NCI-H526 treated with DMSO at 0.1 percent for 48 hours (cell line): ENCODE measurements at regions not wholly inside any gene's neighbourhood (a gene's known extent, or its start where the extent isn't known, plus 50 kb on each side); places are given as distances from the start of the nearest gene placed in this dataset.
"Not testable (repeated sequence)": the region's sequence is repeated elsewhere in the genome, so short reads cannot be mapped to it uniquely, and the experiment has no call there.

ENCODE experiments used
- DNase-seq: peaks from one replicate; lab custom pipeline; 2025; lab: John Stamatoyannopoulos, UW

DNA sequence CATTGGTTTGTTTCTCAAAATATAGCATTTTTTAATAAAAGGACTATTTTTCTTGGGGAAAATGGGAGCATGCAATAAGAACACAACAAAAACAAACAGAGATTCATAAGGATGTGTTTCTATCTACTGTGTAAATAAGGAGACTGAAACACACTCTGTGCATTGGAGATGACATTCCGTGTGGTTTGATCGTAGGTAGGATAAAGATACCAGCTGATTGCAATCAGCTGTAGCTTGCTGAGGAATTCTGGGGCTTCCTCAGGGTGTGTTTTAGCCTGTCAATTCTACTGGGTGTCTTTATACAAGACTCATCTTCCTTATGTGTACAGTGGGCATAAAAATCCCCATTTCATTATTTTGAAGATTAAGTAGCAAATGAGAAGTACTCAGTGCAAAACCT lies 591.6 kb downstream of the DSC3 start:
- DNase-seq: no peak

DNA sequence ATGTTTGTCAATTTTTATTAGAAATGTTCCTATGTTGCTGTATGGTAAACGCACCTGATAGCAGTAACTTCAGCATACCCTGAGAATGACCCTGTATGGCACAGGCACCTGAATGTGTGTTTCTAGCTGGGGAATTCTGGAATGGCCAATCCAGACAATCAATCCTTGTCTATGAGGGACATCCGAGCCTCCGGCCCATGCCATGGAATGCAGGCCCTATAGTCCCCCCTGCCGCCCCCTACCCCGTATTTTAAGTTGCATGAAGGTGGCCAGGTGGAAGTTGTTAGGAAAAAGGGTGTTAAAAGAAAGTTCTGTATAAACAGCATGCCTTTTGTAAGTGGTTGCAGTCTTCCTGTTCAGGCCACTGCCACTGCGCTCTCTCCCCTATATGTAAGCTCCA lies 595.9 kb downstream of the DSC3 start:
- no peak for DNase-seq

DNA sequence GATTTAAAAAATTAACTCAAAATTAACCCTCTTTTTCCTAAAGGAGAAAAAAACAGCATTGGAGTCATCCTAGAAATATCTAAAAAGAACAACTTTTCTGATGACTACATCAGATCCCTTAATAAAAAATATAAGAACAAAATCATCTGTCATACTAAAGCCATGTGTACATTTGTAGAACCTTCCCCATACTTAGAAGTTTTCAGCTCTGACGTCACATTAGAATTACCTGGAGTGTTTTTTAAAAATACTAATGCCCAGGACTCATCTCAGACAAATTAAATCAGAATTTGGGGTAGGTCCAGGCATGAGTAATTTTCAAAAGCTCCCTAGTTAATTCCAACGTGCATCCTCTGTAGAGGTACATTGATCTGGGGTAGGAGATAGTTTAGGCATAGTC lies 598.0 kb downstream of the DSC3 start:
- DNase-seq: no peak

DNA sequence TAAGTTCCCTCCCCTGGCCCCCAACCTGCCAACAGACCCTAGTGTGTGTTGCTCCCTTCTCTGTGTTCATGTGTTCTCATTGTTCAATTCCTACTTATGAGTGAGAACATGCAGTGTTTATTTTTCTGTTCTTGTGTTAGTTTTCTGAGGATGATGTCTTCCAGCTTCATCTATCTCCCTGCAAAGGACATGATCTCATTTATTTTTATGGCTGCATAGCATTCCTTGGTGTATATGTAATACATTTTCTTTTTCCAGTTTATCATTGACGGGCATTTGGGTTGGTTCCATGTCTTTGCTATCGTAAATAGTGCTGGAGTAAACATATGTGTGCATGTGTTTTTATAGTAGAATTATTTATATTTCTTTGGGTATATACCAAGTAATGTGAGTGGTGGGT lies 602.2 kb downstream of the DSC3 start:
- DNase-seq: no peak

DNA sequence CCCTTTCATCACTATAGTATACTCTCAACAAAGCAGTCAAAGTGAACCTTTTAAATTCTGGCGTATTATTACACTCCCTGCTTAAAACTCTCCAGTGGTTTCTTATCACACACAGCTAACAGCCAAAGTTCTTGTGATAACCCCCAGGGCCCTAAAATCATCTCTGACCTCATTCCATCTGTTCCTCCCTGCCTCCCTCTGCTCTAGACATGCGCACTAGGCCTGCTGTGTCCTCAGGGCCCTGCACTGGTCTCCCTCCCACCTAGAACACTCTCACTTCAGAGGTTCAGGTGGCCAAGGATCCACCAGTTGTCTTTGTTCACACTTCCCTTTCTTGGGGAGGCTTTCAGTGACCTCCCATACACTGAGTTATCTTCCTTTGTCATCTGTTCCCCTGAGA lies 603.4 kb downstream of the DSC3 start:
- DNase-seq: no peak

DNA sequence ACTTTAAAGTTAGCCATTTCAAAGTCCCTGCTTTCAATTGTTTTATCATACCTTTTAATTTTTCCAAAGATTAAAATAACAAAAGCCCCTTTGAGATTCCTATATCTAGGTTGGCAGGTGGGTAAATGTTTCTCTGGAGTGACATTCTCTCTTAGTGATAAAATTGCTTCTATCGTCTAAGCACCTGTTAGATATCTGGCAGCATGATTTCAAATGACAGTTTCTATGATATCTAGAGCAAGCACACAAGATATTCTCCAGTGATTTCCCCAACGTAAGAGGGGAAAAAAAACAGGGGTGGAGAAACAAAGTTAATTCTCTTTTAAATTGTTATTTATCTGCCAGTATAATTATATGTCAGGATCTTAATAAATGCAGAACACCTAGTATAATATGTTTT lies 610.2 kb downstream of the DSC3 start:
- no peak for DNase-seq

DNA sequence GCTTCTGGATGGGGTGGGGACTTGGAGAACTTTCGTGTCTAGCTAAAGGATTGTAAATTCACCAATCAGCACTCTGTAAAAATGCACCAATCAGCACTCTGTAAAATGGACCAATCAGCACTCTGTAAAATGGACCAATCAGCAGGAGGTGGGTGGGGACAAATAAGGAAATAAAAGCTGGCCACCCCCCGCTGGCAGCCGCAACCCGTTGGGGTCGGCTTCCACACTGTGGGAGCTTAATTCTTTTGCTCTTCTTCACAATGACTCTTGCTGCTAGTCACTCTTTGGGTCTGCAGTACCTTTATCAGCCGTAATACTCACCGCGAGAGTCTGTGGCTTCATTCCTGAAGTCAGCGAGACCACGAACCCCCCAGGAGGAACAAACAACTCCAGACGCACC lies 623.1 kb downstream of the DSC3 start:
- not testable (repeated sequence) for DNase-seq

DNA sequence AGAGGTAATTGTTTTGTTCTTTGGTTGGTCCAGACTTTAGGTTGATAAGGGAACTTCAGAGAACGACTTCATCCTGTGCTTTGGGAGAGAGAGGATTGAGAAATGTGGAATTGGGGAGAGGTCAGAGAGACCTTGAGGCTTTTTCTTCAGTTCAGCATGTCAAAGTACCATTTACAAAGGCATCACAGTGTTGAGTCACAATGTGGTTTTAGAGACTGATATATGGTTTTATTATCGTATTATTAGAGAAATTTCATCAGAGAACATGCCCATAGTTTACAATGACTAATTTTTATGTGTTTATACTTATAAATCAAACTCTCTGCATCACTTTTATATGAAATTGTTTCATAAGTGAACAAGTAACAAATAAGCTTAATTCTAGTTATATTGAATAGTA lies 626.6 kb downstream of the DSC3 start:
- DNase-seq: no peak

DNA sequence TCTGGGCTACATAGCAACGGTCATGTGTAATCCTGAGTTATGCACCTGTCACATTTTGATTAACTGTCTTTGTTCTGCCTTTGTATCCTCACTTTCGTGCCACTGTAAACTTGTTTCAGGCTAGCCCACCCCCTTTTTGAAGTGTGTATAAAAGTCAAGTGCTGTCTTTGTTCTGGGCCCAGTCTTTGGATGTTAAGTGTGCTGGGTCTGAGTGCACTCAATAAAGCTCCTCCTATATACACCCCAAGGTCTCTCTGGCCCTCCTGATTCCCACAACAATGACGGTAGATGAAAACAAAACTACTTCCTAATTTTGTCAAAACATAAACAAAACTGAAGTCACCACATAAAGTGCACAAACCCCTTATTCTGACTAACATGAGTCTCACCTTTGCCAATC lies 633.4 kb downstream of the DSC3 start:
- no peak for DNase-seq

DNA sequence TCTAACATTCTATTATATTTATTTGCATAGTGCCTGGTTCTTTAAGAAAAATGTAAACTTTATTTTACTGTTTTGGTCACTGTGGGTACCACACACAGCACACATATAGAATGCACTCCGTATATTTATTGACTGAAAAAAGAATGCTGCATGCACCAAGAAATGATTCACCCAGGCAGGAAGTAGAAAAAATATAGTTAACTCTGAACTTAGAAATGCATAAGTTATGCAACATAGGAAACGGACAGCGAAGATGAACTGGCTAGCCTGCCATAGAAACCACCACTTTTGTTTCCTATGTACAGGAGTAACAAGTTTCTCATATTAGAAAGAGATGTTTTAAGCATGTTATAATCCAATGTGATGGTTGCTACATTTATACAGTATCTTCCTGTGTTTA lies 635.8 kb downstream of the DSC3 start:
- DNase-seq: no peak

DNA sequence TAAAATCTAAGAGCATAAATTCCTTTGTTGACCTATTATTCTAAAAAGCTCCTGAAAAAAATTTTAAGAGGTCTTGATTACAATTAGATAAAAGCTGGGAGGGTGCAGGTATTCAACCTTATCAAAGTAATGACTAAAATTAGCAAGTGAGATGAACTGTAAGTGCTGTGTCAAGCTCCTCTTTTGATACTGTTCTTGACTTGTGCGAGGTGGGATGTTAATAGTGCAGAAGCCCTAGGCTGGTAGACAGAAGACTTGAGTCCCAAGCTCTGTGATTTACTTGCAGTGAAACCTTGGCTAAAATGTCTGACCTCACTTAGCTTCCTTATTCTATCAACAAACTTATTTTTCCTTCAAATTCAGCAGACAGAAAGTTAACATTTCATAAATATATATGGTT lies 637.5 kb downstream of the DSC3 start:
- DNase-seq: no peak

DNA sequence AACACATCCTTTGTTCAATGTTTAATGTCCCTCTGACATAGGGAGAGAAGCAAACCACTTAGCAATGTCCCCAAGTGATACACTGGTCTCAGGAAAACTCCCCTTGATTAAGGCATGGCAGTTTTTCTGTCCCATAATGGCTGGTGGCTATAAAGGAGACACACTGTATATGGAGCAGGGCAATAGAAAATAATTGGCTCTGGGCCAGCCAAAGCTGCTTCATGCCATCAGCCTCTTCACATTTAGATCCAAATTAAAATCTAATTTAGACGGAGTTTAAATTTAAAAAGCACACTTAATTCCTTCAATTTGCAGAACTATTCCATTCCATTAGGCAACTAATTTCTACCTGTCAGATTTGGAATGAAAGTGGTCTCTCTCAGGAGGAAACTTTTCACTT lies 638.1 kb downstream of the DSC3 start:
- no peak for DNase-seq

DNA sequence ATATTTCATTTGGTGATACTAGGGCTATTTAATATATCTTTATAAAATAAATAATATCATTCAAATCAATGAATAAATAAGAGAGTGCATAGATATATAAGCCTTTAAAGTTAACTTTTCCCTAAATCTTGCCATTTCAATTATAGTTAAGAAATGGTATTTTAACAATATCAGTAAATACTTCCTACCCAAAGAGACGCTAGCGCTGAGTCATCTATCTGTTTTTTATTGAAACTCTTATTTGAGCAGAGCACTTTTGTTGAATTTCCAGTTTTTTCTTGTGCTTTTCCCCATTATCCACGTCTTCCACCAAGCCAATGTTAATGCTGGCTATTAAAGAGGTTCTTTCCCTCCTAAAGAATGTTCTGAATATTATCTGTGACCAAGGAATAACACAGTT lies 639.3 kb downstream of the DSC3 start:
- DNase-seq: no peak

DNA sequence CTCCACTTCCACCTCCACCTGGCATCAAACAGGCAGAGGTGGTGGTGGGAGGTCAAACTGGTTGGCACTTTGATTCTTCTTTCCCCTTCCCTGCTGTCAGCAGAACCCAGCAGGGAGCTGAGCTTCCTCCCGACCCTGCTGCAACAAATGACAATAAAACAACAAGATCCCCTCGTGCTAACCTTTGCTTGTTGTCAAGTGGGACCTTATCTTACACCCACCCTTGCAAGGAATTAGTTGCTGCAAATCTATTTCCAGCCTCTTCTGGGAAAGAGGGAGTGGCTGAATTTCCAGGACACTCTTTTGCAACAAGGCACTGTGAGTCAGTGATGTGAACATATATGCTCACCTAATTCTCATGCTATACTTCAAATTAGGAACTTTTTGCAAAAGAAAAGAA lies 655.1 kb downstream of the DSC3 start:
- no peak for DNase-seq

DNA sequence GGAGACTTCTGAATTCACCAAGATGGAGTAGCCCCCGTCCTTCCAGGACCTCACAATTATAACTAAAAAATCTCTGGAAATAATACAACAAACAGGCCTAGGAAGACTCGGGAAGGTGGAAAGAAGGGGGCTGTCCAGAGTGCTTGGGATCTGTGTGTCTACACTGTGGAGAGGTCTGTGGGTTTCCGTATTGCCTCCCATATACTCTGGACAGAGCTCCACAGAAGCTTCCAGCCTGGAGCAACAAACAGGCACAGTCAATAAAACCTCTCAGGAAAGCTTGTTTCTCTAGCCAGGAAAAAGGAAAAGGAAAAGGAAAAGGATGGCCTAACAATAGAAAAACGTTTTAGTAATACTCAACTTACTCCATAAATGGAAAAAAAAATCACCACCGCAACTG lies 655.9 kb downstream of the DSC3 start:
- no peak for DNase-seq

DNA sequence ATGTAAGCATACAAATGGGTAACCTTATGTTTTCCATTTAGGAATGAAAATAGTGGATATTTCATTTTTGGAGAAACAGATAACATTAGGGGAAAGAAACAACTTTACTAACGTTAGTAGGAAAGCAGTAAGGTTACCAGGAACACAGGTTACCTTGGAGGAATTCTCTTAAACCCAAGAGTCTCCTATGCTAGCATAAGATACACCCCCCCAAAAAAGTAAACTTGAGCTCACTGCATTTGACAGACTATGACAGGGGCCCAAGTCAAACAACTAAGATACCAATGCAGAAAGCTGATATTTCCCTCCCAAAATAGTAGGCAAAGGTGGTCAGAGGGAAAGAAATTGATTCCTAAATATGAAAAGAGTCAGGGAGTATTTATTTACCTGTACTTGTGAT lies 656.9 kb downstream of the DSC3 start:
- no peak for DNase-seq

DNA sequence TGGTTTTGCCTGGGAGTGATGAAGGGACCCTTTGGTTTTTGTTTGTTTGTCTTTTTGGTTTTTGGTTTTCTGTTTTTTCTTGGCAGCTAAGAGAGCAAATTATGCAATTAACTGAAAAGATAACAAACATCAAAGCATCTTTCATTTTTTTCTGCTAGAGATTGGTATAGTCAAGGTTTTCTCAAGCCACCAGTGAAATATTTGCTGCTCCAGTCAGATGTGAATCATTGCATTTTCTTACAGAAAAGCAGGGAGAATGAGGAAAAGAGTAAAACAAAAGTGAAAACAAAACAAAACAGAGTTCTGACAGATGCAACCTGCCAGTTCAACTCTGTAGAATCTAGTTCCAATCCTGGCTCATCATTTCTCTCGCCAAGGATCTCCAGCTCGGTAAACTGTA lies 660.7 kb downstream of the DSC3 start:
- DNase-seq: no peak

DNA sequence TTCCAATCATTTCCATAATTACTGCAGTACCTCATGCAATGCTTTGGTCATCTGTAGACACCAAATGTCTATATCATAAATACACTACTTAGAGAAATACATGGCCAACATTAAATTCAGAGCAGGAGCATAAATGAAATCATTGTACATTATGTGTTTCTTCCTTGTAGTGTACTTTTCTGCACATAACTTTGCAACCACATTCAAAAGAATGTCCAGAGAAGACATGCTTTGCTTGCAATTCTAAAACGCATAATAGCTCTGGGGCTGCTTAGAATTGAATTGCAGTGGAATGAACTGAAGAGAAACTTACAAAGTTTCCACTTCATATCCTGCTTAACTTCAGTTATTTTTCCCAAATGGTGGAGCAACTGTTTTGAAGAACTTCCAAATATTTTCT lies 664.4 kb downstream of the DSC3 start:
- no peak for DNase-seq

DNA sequence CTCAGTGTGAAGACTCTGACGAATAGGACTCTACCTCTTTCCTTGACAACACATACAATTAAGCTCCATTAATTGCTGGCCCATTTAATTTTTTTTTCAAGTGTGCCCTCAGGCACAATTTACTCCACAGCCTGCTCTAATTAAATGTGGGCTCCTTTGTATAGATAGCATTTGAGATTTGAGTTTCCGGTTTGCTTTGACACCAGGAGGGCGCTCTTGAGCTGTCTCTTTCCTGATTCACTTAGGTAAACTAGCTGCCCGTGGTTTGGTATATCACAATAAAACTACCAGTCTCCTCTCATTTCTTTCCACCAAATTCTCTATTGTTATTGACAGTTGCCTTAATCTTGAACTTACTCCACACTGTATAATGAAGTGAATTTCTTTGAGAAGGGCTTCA lies 666.0 kb downstream of the DSC3 start:
- no peak for DNase-seq

DNA sequence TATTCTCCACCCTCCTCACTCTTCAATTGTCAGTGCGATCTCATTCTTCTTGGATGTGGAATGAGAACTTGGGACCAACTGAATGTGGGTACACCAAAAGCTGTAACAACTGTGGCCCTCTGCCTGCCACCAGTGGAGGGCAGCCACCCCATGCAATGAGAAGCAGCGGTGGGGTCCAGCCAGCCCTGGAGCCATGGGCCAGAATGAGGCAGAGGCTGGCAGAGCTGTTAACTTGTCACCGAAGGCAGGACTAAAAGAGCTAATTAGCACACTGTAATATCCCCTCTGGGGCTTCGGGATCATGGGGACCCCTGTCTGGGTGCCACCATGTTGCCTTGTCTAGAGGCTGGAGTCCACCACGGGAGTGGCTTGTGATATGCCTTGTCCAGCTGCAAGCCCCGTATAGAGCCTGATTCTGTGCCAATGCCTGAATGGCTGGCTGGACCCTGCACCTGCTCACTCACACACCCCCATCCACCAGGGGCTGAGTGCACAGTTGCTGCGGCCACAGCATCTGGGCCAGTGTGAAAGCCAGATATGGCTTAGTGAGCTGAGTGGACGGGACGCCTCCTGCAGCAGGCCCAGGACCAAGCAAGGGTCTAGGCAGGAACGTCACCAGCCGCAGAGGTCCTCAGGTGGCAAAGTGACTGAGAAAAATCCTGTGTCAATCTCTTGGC lies 680.5 kb downstream of the DSC3 start:
- no peak for DNase-seq

DNA sequence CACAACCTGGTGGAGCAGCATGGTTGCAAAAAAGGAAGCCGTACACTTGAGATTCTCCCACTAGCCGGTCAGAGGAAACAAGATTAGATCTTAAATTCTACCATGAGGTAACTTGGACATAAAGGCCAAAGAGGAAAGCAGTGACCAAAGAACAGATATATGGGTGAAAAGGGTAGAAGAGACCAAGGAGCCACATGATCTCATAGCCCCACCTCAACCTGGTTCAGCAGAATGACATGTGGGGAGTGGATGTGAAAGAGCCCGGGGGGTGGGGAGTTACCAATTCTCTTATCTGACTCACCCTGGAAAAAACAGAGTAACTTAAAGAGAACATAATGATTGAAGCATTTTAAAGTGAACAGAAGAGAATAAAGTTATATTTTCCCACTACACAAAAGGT lies 683.0 kb downstream of the DSC3 start:
- DNase-seq: no peak

DNA sequence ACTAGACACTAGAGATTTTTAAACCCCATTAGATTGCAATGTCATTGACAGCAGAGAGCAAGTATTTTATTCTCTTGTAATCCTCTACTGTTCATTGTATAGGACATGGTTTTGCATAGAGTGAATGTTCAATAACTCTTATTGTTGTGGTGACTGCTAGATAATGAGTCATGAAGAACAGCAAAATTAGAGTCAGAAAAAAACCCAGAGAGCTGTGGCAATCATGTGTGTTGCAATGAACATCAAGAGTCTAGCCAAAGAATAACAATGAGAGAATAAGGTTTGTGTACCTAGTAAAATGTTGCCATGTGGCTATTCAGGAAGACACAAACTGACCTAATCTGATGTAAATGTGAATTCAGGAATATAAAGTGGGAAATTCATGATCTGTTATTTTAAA lies 684.0 kb downstream of the DSC3 start:
- DNase-seq: peak; percentile 86

DNA sequence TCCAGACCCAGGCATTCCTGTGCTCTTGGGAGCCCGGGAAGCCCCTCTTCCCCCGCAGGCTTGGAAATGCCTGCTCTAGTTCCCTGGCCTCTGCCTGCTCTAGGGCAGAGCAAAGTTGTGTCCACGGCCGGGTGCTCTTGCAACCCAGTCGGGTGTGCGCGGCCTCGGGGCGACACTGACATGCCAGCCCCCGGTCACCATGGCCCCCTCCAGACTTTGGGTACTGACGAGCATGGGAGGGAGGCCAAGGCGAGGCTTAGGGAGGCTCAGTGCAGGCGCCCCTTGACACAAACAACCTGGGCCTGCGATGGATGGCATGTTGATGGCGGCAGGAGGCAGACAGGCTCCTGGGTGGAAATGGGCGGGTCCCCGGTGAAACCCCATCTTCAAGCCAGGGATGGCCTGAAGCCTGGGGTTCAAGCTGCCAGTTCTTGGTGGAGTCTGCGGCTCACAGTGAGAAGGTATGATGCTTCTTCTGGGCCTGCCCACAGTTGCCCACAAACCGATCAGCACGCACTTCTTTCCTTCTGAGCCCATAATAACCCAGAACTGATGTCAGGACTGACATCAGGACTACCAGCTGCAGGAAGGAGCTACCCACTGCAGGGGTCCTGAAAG lies 689.9 kb downstream of the DSC3 start:
- no peak for DNase-seq

DNA sequence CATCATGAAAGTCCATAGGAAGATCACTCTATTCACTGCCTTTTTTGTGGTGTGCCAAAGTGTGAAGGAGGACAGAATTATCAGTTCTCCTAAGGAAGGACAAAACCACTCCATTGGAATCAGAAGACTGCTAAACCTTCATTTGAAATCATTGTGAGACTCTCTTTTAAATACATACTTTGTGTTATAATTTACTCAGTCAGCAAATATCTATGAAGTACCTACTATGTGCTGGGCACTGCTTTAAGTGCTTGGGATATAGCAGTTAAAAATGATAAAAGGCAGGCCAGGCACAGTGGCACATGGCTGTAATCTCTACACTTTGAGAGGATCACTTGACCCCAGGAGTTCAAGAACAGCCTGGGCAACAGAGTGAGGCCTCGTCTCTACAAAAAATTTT lies 692.3 kb downstream of the DSC3 start:
- no peak for DNase-seq
